BE2C (cell line): ENCODE measurements at regions not wholly inside any gene's neighbourhood (a gene's known extent, or its start where the extent isn't known, plus 50 kb on each side); places are given as distances from the start of the nearest gene placed in this dataset.

Source experiments
- DNase-seq: peaks from one replicate; pipeline ENCODE4 v3.0.0-alpha.2; 2020
- H3K27me3 ChIP-seq: fragments of 250-450 bp; sonication (Bioruptor Pico); 2 replicates; pipeline ENCODE4 v1.5.1; 2020; ENCODE audit warnings: mild to moderate bottlenecking
- H3K36me3 ChIP-seq: fragments of 250-450 bp; sonication (Bioruptor Pico); 2 replicates; pipeline ENCODE4 v1.5.1; 2020; ENCODE audit warnings: mild to moderate bottlenecking
- H3K4me1 ChIP-seq: fragments of 250-450 bp; sonication (Bioruptor Pico); 2 replicates; pipeline ENCODE4 v1.5.1; 2020
- H3K4me3 ChIP-seq: 2 replicates; pipeline ENCODE4 v1.5.1; 2011; ENCODE audit warnings: low read depth, low read length
- H3K9me3 ChIP-seq: fragments of 250-450 bp; sonication (Bioruptor Pico); 2 replicates; pipeline ENCODE4 v1.5.1; 2020
- TF ChIP-seq, protein P1 (sequence below): IDR thresholded peaks from 2 replicates; pipeline ENCODE4 v1.5.1; 2012; ENCODE audit warnings: mild to moderate bottlenecking, low read depth, low read length

DNA sequence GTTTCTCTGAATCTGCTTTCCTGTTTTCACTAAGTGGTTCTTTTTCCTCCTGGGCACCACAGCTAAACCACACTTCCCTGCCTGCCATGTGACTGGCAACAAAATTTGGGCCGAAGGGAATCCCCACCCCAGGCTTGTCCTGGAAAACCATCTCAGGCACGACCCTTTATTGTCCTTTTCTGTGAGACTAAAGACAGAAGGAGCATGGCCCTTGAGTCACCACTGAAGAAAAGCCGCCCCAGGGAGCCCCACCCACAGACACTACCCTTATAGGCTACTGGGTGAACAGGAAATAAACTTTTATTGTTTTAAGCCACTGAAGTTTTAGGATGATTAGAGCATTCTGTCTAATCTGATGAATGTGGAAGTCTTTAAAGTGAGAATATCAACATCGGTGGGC lies 88.6 kb upstream of the BRD7 start:
- TF ChIP-seq, protein P1, sequence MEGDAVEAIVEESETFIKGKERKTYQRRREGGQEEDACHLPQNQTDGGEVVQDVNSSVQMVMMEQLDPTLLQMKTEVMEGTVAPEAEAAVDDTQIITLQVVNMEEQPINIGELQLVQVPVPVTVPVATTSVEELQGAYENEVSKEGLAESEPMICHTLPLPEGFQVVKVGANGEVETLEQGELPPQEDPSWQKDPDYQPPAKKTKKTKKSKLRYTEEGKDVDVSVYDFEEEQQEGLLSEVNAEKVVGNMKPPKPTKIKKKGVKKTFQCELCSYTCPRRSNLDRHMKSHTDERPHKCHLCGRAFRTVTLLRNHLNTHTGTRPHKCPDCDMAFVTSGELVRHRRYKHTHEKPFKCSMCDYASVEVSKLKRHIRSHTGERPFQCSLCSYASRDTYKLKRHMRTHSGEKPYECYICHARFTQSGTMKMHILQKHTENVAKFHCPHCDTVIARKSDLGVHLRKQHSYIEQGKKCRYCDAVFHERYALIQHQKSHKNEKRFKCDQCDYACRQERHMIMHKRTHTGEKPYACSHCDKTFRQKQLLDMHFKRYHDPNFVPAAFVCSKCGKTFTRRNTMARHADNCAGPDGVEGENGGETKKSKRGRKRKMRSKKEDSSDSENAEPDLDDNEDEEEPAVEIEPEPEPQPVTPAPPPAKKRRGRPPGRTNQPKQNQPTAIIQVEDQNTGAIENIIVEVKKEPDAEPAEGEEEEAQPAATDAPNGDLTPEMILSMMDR = no peak
- H3K9me3 ChIP-seq = no peaks in the 10 kb centered on the region
- no peaks in the 10 kb centered on the region; the same call in 1 of the 2 replicates for H3K4me1 ChIP-seq
- no peak overlapping the region for H3K4me3 ChIP-seq
- no peaks in the 10 kb centered on the region for H3K27me3 ChIP-seq
- no peaks in the 10 kb centered on the region for H3K36me3 ChIP-seq
- DNase-seq = no peak

DNA sequence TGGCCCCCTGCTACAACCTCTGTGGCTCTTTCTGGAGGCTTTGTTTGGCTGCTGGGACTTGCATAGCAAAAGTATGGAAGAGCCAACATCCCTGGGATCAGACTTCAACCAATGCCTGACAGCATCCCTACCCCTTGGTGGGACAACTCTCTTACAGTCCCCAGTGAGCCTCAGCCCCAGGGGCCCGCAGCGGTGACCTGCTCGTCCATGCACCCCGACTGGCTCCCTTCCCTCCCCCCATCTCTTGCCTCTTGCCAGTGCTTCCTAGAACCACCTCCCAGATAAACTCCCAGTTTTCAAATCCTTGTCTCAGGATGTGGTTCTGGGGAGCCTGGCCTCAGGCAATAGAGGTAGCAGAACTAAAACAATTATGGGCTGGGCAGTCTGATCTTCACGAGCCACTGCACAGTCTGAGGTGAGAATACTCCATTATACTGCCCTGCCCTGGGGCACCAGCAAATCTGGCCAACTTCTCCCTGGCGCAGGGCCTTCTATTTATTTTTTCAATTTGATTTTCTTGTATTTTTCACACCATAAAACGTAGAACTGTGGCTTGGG lies 86.6 kb upstream of the BRD7 start:
- TF ChIP-seq, protein P1 = no peak
- Histone ChIP-seq H3K36me3 (no peaks in the 10 kb centered on the region), H3K9me3 (no peaks in the 10 kb centered on the region), H3K4me3 (no peak overlapping the region), H3K27me3 (no peaks in the 10 kb centered on the region), H3K4me1 (no peaks in the 10 kb centered on the region; the same call in 1 of the 2 replicates)
- DNase-seq = no peak

DNA sequence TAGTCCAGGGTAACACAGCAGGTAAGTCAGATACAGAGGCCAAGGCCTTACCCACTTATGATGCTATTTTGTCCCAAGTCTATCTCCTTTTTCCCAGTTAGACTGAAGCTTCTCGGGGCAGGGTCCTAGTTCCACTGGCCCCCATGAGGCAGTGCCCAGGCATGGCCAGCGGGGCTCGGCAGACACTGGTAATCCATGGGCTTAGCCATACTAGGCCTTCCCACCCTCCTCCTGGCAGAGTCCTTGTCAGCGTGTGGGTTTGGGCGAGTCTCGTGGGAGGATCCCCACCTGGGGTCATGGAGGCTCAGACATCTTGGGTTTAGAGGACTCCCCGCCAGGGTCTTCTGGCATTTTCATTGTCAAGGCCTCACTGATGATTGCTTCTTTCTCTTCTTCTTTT lies 84.7 kb upstream of the BRD7 start:
- H3K9me3 ChIP-seq = no peaks in the 10 kb centered on the region
- H3K4me1 ChIP-seq = no peaks in the 10 kb centered on the region; the same call in 1 of the 2 replicates
- H3K36me3 ChIP-seq = no peaks in the 10 kb centered on the region
- TF ChIP-seq, protein P1 = no peak
- no peak for DNase-seq
- H3K27me3 ChIP-seq = no peaks in the 10 kb centered on the region
- H3K4me3 ChIP-seq = no peak overlapping the region

DNA sequence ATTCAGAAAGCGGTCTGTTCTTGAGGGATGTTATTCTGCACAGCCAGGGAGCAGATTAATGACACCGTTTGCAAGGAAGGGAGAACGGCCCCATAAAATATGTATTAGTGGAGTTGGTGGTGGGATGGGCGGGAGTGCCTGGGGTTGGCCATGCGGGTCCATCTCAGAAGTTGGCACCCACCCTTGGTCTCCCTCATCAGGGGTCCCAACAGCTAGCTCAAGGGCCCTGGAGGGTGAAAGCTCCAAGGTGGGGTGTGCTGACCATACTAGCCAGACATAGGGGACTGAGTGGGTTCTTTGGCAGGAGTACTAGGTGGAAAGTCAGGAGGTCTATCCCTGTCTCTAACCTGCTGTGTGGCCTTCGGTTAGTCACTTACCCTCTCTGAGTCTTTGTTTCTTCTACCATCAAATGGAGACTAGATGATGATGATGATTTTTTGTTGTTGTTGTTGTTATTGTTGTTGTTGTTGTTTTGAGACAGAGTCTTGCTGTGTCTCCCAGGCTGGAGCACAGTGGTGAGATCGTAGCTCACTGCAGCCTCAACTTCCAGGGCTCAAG lies 83.2 kb upstream of the BRD7 start:
- TF ChIP-seq, protein P1 = no peak
- Histone ChIP-seq H3K4me1 (no peaks in the 10 kb centered on the region; the same call in 1 of the 2 replicates), H3K4me3 (no peak overlapping the region), H3K36me3 (no peaks in the 10 kb centered on the region), H3K27me3 (no peaks in the 10 kb centered on the region), H3K9me3 (no peaks in the 10 kb centered on the region)
- DNase-seq = no peak

DNA sequence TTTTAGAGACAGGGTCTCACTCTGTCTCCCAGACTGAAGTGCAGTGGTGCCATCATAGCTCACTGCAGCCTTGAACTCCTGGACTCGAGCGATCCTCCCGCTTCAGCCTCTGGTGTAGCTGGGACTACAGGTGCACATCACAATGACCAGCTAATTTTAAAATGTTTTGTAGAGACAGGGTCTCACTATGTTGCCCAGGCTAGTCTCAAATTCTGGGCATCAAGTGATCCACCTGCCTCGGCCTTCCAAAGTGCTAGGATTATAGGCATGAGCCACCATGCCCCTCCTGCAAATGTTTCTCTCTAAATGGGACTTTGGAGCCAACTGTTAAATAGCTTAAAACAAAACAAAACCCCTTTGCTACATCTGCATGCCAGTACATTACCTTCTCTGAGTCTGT lies 82.2 kb upstream of the BRD7 start:
- H3K36me3 ChIP-seq = no peaks in the 10 kb centered on the region
- no peak for DNase-seq
- TF ChIP-seq, protein P1 = no peak

DNA sequence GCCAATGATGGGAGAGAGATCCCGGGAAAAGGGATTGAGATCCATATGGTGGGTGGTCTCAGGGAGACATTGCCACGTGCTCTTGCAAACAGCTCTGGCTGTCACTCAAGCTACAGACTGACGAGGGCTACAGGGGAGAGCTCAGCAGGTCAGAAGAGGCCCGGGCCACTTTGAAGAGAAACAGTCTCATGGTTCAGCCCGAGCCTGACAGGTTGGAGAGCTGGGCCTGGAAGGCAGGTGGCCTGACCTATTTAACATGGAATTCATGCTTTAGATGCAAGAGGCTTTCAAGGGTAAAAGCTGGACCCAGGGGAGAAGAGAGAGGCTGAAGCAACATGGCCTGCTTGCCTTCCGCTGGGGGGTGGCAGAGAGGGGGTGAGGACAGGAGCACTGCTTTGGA lies 81.0 kb upstream of the BRD7 start:
- no peaks in the 10 kb centered on the region for H3K36me3 ChIP-seq
- no peaks in the 10 kb centered on the region for H3K27me3 ChIP-seq
- TF ChIP-seq, protein P1 = no peak
- H3K4me1 ChIP-seq = no peaks in the 10 kb centered on the region
- DNase-seq = no peak
- no peaks in the 10 kb centered on the region for H3K9me3 ChIP-seq
- H3K4me3 ChIP-seq = no peak overlapping the region

More for the DNA sequence above, 82.2 kb upstream of the BRD7 start:
- Histone ChIP-seq H3K27me3 (no peaks in the 10 kb centered on the region), H3K9me3 (no peaks in the 10 kb centered on the region), H3K4me3 (no peak overlapping the region), H3K4me1 (no peaks in the 10 kb centered on the region; the same call in 1 of the 2 replicates)
